ENCODE measurements at regions not wholly inside any gene's neighbourhood (a gene's known extent, or its start where the extent isn't known, plus 50 kb on each side); places are given as distances from the start of the nearest gene placed in this dataset.

- TF ChIP-seq, protein P1, sequence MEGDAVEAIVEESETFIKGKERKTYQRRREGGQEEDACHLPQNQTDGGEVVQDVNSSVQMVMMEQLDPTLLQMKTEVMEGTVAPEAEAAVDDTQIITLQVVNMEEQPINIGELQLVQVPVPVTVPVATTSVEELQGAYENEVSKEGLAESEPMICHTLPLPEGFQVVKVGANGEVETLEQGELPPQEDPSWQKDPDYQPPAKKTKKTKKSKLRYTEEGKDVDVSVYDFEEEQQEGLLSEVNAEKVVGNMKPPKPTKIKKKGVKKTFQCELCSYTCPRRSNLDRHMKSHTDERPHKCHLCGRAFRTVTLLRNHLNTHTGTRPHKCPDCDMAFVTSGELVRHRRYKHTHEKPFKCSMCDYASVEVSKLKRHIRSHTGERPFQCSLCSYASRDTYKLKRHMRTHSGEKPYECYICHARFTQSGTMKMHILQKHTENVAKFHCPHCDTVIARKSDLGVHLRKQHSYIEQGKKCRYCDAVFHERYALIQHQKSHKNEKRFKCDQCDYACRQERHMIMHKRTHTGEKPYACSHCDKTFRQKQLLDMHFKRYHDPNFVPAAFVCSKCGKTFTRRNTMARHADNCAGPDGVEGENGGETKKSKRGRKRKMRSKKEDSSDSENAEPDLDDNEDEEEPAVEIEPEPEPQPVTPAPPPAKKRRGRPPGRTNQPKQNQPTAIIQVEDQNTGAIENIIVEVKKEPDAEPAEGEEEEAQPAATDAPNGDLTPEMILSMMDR (conservative IDR thresholded peaks at IDR 0.05; ENCODE audit: low read depth, low read length), result no peak
- TF ChIP-seq RAD21 (IDR thresholded peaks at IDR 0.05; ENCODE audit: low read length) (no peak), MAZ (IDR thresholded peaks at IDR 0.05; ENCODE audit: borderline replicate concordance, low read depth, low read length) (no peak), POLR2A (IDR thresholded peaks at IDR 0.05; ENCODE audit: low read depth, low read length) (no peak)
- TF ChIP-seq, protein P2, sequence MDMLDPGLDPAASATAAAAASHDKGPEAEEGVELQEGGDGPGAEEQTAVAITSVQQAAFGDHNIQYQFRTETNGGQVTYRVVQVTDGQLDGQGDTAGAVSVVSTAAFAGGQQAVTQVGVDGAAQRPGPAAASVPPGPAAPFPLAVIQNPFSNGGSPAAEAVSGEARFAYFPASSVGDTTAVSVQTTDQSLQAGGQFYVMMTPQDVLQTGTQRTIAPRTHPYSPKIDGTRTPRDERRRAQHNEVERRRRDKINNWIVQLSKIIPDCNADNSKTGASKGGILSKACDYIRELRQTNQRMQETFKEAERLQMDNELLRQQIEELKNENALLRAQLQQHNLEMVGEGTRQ (IDR thresholded peaks at IDR 0.05; ENCODE audit: low read depth, low read length), result no peak
These were observed 50.4 kb downstream of the KATNIP start for GRCh38 chr16:27600381-27600780.

All from IMR-90 (cell line).